Stomach smooth muscle (tissue), 2 donors: ENCODE measurements at regions not wholly inside any gene's neighbourhood (a gene's known extent, or its start where the extent isn't known, plus 50 kb on each side); places are given as distances from the start of the nearest gene placed in this dataset.

Experiments
- H3K27ac ChIP-seq: one replicate; pipeline ENCODE4 v1.7.0; 2013; ENCODE audit warnings: mild to moderate bottlenecking, low read length, inconsistent platforms
- H3K27me3 ChIP-seq, 2 donors: one replicate each; pipeline ENCODE4 v1.7.0; 2013; ENCODE audit warnings: low read length in 2 of 2; ENCODE audit not compliant: insufficient read depth in 2 of 2, control insufficient read depth in 1 of 2
- H3K36me3 ChIP-seq, 2 donors: one replicate each; pipeline ENCODE4 v1.7.0; 2013; ENCODE audit warnings: low read length in 2 of 2; ENCODE audit not compliant: control insufficient read depth in 2 of 2, insufficient read depth in 2 of 2
- H3K4me1 ChIP-seq: one replicate; pipeline ENCODE4 v1.7.0; 2013; ENCODE audit warnings: low read length; ENCODE audit not compliant: control insufficient read depth, insufficient read depth
- H3K4me3 ChIP-seq, 2 donors: one replicate each; pipeline ENCODE4 v1.7.0; 2013; ENCODE audit warnings: low read length in 2 of 2
- H3K9ac ChIP-seq, 2 donors: one replicate each; pipeline ENCODE4 v1.7.0; 2013; ENCODE audit warnings: low read length in 2 of 2, mild to moderate bottlenecking in 1 of 2
- H3K9me3 ChIP-seq, 2 donors: one replicate each; pipeline ENCODE4 v1.7.0; 2013; ENCODE audit warnings: low read length in 2 of 2; ENCODE audit not compliant: control insufficient read depth in 2 of 2
- donor health status: healthy.
- donor health status: Pancreatic carcinoma.

DNA sequence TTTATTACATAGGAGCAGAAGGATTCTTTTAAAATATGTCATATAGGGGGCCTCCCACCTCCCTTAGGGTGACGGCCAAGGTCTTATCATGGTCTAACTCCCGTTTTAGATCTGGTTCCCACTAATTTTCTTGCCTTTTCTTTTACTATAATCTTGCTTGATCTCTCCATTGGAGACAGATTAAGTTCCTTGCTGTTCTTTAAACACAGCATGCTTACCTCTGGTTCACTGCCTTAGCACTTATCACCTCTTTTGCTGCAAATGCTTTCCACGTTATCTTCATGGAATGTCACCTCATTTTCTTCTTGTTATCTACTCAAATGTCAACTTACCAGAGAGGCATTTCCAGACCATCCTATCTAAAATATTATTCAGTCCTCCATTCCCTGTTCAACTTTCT is 1047.6 kb downstream of the TLE4 start:
- Histone ChIP-seq H3K36me3 (no peaks in the 10 kb centered on the region), H3K27me3 (no peaks in the 10 kb centered on the region), H3K4me3 (no peak overlapping the region), H3K9me3 (no peaks in the 10 kb centered on the region), H3K27ac (no peak overlapping the region), H3K4me1 (no peaks in the 10 kb centered on the region), H3K9ac (no peak overlapping the region)

- Histone ChIP-seq H3K9ac (no peak overlapping the region), H3K27ac (no peak overlapping the region), H3K9me3 (no peaks in the 10 kb centered on the region), H3K36me3 (no peaks in the 10 kb centered on the region), H3K4me1 (no peaks in the 10 kb centered on the region), H3K27me3 (no peaks in the 10 kb centered on the region), H3K4me3 (no peak overlapping the region)
These were observed 1044.2 kb downstream of the TLE4 start for GRCh38 chr9:80615964-80616363.

DNA sequence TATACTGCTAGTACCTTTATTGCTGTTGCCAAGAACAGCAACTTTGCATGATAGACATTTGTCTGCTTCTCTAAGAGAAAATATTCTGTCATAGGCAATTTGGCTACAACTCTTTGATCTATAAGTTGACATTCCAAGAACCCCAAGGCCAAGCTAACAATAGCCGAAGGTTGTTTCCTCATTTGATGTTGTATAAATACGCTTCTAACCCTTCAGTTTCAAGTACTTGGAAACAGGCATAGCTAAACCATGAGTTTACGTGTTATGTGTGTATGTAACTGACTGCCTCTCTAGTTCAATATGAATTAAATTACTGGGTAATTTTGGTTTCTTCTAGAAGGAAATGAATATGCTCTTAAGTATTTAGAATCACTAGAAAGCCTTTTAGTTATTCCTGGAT is 1034.0 kb downstream of the TLE4 start:
- Histone ChIP-seq H3K9me3 (no peaks in the 10 kb centered on the region), H3K27ac (no peak overlapping the region), H3K27me3 (no peaks in the 10 kb centered on the region), H3K36me3 (no peaks in the 10 kb centered on the region), H3K4me1 (no peaks in the 10 kb centered on the region), H3K9ac (no peak overlapping the region), H3K4me3 (no peak overlapping the region)

DNA sequence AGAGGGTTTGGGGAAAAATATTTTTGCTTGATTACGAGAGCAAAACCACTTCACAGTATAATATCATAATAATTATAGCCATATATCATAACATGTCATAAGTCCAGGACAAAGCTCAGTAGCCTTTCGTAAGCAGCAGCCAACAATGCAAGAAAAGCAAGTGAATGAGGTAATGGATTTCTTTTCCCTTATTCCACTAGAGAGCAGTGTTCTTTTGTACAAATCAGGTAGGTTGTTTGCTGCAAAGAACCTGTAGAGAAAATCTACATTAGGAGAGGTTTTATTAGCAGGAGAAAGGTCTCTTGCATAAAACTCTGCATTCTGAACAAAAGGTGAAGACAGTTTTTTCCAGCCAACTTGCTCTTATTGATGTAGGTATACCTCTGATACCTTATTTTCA is 1033.4 kb downstream of the TLE4 start:
- Histone ChIP-seq H3K9ac (no peak overlapping the region), H3K27ac (no peak overlapping the region), H3K4me1 (no peaks in the 10 kb centered on the region), H3K36me3 (no peaks in the 10 kb centered on the region), H3K4me3 (no peak overlapping the region), H3K9me3 (no peaks in the 10 kb centered on the region), H3K27me3 (no peaks in the 10 kb centered on the region)

GRCh38 chr9:80602291-80602690 is 1030.5 kb downstream of the TLE4 start:
- no peak overlapping the region for H3K4me3 ChIP-seq
- H3K27me3 ChIP-seq, result no peaks in the 10 kb centered on the region
- no peaks in the 10 kb centered on the region for H3K4me1 ChIP-seq
- H3K9ac ChIP-seq, result no peak overlapping the region
- H3K9me3 ChIP-seq, result no peaks in the 10 kb centered on the region
- H3K27ac ChIP-seq, result no peak overlapping the region
- H3K36me3 ChIP-seq, result no peaks in the 10 kb centered on the region

DNA sequence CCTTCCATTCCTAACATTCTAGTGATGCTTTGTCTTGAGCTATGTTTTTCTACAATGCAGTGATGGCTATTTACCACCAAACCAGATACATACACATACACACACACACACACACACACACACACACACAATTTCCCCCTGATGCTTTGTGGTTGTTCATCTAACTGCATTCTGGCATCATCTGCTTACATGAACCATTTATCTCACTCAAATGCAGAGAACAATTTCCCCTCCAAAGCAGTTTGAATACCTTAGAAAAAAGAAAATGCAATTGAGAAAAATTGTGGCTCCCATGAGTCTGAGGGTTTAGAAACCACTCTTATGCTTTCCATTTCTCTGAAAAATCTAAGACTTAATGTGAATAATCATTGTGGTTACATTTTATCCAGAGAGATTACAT is 1024.8 kb downstream of the TLE4 start:
- H3K9me3 ChIP-seq, result no peaks in the 10 kb centered on the region
- H3K36me3 ChIP-seq, result no peaks in the 10 kb centered on the region
- H3K4me3 ChIP-seq, result no peak overlapping the region
- no peak overlapping the region for H3K27ac ChIP-seq
- no peaks in the 10 kb centered on the region for H3K4me1 ChIP-seq
- no peak overlapping the region for H3K9ac ChIP-seq
- H3K27me3 ChIP-seq, result no peaks in the 10 kb centered on the region

DNA sequence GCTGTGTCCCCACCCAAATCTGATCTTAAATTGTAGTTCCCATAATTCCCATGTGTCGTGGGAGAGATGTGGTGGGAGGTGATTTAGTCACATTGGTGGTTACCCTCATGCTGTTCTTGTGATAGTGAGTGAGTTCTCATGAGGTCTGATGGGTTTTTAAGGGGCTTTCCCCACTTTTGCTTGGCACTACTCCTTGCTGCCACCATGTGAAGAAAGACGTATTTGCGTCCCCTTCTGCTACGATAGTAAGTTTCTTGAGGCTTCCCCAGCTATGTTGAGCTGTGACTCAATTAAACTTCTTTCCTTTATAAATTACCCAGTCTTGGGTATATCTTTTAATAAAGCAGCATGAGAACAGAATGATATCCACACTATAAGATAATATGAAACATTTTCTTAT is 1023.4 kb downstream of the TLE4 start:
- Histone ChIP-seq H3K9ac (no peak overlapping the region), H3K4me3 (no peak overlapping the region), H3K27me3 (no peaks in the 10 kb centered on the region), H3K4me1 (no peaks in the 10 kb centered on the region), H3K36me3 (no peaks in the 10 kb centered on the region), H3K27ac (no peak overlapping the region), H3K9me3 (no peaks in the 10 kb centered on the region)

- H3K36me3 ChIP-seq, result no peaks in the 10 kb centered on the region
- H3K27me3 ChIP-seq, result no peaks in the 10 kb centered on the region
- H3K9ac ChIP-seq, result no peak overlapping the region
- H3K27ac ChIP-seq, result no peak overlapping the region
- H3K4me3 ChIP-seq, result no peak overlapping the region
- H3K9me3 ChIP-seq, result no peaks in the 10 kb centered on the region
- no peaks in the 10 kb centered on the region for H3K4me1 ChIP-seq
These were observed 1020.6 kb downstream of the TLE4 start for GRCh38 chr9:80592413-80592812.

DNA sequence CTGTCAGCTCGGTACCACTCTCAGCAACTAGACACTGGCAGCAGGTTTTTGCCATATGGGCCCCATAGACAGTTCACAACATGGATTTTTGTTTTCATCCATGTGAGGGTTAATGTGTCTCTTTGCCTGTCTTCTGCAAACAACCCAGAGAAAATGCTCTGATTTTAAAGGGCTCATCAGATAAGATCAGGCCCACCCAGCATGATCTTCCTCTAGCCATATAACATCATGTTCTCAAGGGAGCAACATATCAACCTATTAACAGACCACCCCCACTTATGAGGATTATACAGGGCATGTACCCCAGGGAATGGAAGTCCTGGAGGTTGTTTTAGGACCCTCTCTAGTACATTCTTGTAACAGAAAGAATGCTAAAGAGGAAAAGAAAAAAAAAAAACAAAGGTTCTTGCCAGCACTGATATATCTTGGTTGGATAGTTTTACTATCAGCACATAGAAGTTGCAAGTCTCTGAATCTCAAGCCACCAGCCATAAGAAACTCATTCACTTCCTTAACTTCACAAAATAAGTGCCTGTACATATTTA is 1015.1 kb downstream of the TLE4 start:
- no peak overlapping the region for H3K9ac ChIP-seq
- no peaks in the 10 kb centered on the region for H3K9me3 ChIP-seq
- no peak overlapping the region for H3K27ac ChIP-seq
- H3K36me3 ChIP-seq, result no peaks in the 10 kb centered on the region
- H3K4me1 ChIP-seq, result no peaks in the 10 kb centered on the region
- H3K4me3 ChIP-seq, result no peak overlapping the region
- no peaks in the 10 kb centered on the region for H3K27me3 ChIP-seq

GRCh38 chr9:80571953-80572352 is 1000.2 kb downstream of the TLE4 start:
- Histone ChIP-seq H3K36me3 (no peaks in the 10 kb centered on the region), H3K27ac (no peak overlapping the region), H3K4me1 (no peaks in the 10 kb centered on the region), H3K27me3 (no peaks in the 10 kb centered on the region), H3K9me3 (peaks cover 0 to 6% of the 10 kb centered on the region in 2 donors), H3K9ac (no peak overlapping the region), H3K4me3 (no peak overlapping the region)

GRCh38 chr9:80569236-80569635 is 997.5 kb downstream of the TLE4 start:
- Histone ChIP-seq H3K27me3 (no peaks in the 10 kb centered on the region), H3K4me3 (no peak overlapping the region), H3K9me3 (peaks cover 0 to 6% of the 10 kb centered on the region in 2 donors), H3K36me3 (no peaks in the 10 kb centered on the region), H3K27ac (no peak overlapping the region), H3K9ac (no peak overlapping the region), H3K4me1 (no peaks in the 10 kb centered on the region)
